A549 (cell line): ENCODE measurements at regions not wholly inside any gene's neighbourhood (a gene's known extent, or its start where the extent isn't known, plus 50 kb on each side); places are given as distances from the start of the nearest gene placed in this dataset.
A peak's percentile ranks its signal among the peaks of the same experiment; 100 is the strongest.

Experiments used
- ATAC-seq, 2 experiments: fragments of 200-7000 bp in 1 of 2; fragments of >200 bp in 1 of 2; cut with Nextera tagmentation in 1 of 2; cut with Tn5 transposase in 1 of 2; 3 replicates each; pipeline versions ENCODE4 v1.8.0 to v1.9.1; 2018 to 2020; ENCODE audit warnings: mild to moderate bottlenecking in 1 of 2, moderate library complexity in 1 of 2
- CTCF ChIA-PET: fragments of 300-600 bp; sonication (Branson Sonifier 250); formaldehyde crosslinking; extraction: SDS; loops from one replicate; lab custom pipeline; 2021; ENCODE audit warnings: antibody characterized with exemption, inconsistent platforms; lab: Yijun Ruan, JAX
- POLR2A ChIA-PET: fragments of 350-600 bp; formaldehyde crosslinking; extraction: SDS; loops from one replicate; lab custom pipeline; 2021; ENCODE audit warnings: antibody characterized with exemption, inconsistent platforms; lab: Yijun Ruan, JAX
- DNase-seq, 2 experiments: peaks; one replicate each; pipeline versions ENCODE4 v3.0.0 to v3.0.0-alpha.2; 2011 to 2016; ENCODE audit warnings: low read depth in 1 of 2, low spot score in 1 of 2
- FAIRE-seq: peaks from 2 replicates; lab custom pipeline; 2011; peaks lifted over from hg19 to GRCh38; lab: Jason Lieb, UNC
- H3K27ac ChIP-seq, 2 experiments: fragments of >200 bp; sonication (Bioruptor Twin); formaldehyde crosslinking; 3 replicates each; pipeline ENCODE4 v1.5.1; 2016 to 2017
- H3K4me1 ChIP-seq: fragments of >200 bp; sonication (Bioruptor Twin); formaldehyde crosslinking; 3 replicates; pipeline ENCODE4 v1.6.1; 2016
- H3K4me2 ChIP-seq: fragments of >200 bp; sonication (Bioruptor Twin); formaldehyde crosslinking; 3 replicates; pipeline ENCODE4 v1.6.1; 2016
- H3K4me3 ChIP-seq: fragments of >200 bp; sonication (Bioruptor Twin); formaldehyde crosslinking; 3 replicates; pipeline ENCODE4 v1.5.1; 2016
- H3K9me3 ChIP-seq: fragments of >200 bp; sonication (Bioruptor Twin); formaldehyde crosslinking; 3 replicates; pipeline ENCODE4 v1.6.1; 2016
- BHLHE40 ChIP-seq: IDR thresholded peaks from 2 replicates; pipeline ENCODE4 v1.6.1; 2012; ENCODE audit warnings: low read depth, low read length, inconsistent platforms
- CHD4 ChIP-seq: fragments of 200-600 bp; sonication (generic); IDR thresholded peaks from 2 replicates; pipeline ENCODE4 v1.6.1; 2016; ENCODE audit warnings: antibody characterized with exemption, mild to moderate bottlenecking, borderline replicate concordance
- EHF ChIP-seq: fragments of 250-450 bp; sonication (Bioruptor Pico); IDR thresholded peaks from 2 replicates; pipeline ENCODE4 v1.5.0; 2020; ENCODE audit warnings: mild to moderate bottlenecking
- EP300 ChIP-seq, 2 experiments: fragments of >200 bp; sonication (Bioruptor Twin); formaldehyde crosslinking; IDR thresholded peaks; 2 replicates in 1 of 2; 3 replicates in 1 of 2; pipeline ENCODE4 v1.6.1; 2016 to 2017
- ESRRA ChIP-seq: fragments of 150-350 bp; IDR thresholded peaks from 2 replicates; pipeline ENCODE4 v1.6.1; 2014; ENCODE audit warnings: mild to moderate bottlenecking, low read length, borderline replicate concordance
- FOXS1 ChIP-seq: fragments of 250-450 bp; sonication (Bioruptor Pico); IDR thresholded peaks from 2 replicates; pipeline ENCODE4 v1.5.0; 2020; ENCODE audit warnings: mild to moderate bottlenecking, moderate library complexity
- GATA3 ChIP-seq: IDR thresholded peaks from 2 replicates; pipeline ENCODE4 v1.6.1; 2012; ENCODE audit warnings: borderline replicate concordance
- HDAC2 ChIP-seq: fragments of 200-600 bp; sonication (generic); IDR thresholded peaks from 2 replicates; pipeline ENCODE4 v1.6.1; 2016
- HEYL ChIP-seq: fragments of 250-450 bp; sonication (Bioruptor Pico); IDR thresholded peaks from 2 replicates; pipeline ENCODE4 v1.8.0; 2021; ENCODE audit warnings: mild to moderate bottlenecking, moderate library complexity
- HOXB5 ChIP-seq: fragments of 250-450 bp; sonication (Bioruptor Pico); IDR thresholded peaks from 2 replicates; pipeline ENCODE4 v1.5.0; 2020; ENCODE audit warnings: mild to moderate bottlenecking, moderate library complexity
- MAZ ChIP-seq: fragments of 150-350 bp; IDR thresholded peaks from 2 replicates; pipeline ENCODE4 v1.6.1; 2014; ENCODE audit warnings: antibody characterized with exemption, low read depth, low read length, borderline replicate concordance
- NR3C1 ChIP-seq: fragments of >200 bp; sonication (Bioruptor Twin); formaldehyde crosslinking; IDR thresholded peaks from 3 replicates; pipeline ENCODE4 v1.6.1; 2017
- RAD21 ChIP-seq, 2 experiments: fragments of >200 bp in 1 of 2; sonication (Bioruptor Twin) in 1 of 2; formaldehyde crosslinking in 1 of 2; IDR thresholded peaks in 1 of 2; conservative IDR thresholded peaks in 1 of 2; 2 replicates in 1 of 2; 3 replicates in 1 of 2; pipeline ENCODE4 v1.6.1; 2012 to 2018; ENCODE audit warnings: inconsistent platforms in 1 of 2
- RARB ChIP-seq: fragments of 250-450 bp; sonication (Bioruptor Pico); IDR thresholded peaks from 2 replicates; pipeline ENCODE4 v1.8.0; 2021; ENCODE audit warnings: mild to moderate bottlenecking, moderate library complexity
- RCOR1 ChIP-seq: fragments of 150-350 bp; IDR thresholded peaks from 2 replicates; pipeline ENCODE4 v1.6.1; 2014; ENCODE audit warnings: antibody characterized with exemption, low read length, low read depth
- RFX5 ChIP-seq: fragments of 450-650 bp; IDR thresholded peaks from 2 replicates; pipeline ENCODE4 v1.7.1; 2014; ENCODE audit warnings: antibody characterized with exemption, mild to moderate bottlenecking, moderate library complexity
- ZFP36 ChIP-seq: fragments of 450-650 bp; IDR thresholded peaks from 2 replicates; pipeline ENCODE4 v1.6.1; 2014; ENCODE audit warnings: borderline replicate concordance; ENCODE audit not compliant: partially characterized antibody
- WGBS: methylation state at CpG from one replicate; pipeline ENCODE4 v1.1.6; 2017; ENCODE audit errors: missing lambda C conversion rate; 5-methylcytosine and 5-hydroxymethylcytosine counted together
- TF ChIP-seq, protein P1 (sequence below): fragments of >200 bp; sonication (Bioruptor Twin); formaldehyde crosslinking; IDR thresholded peaks from 2 replicates; pipeline ENCODE4 v1.6.1; 2016
- TF ChIP-seq, protein P2 (sequence below): IDR thresholded peaks from 2 replicates; pipeline ENCODE4 v1.6.1; 2012; ENCODE audit warnings: low read depth, borderline replicate concordance
- TF ChIP-seq, protein P3 (sequence below): fragments of >200 bp; sonication (Bioruptor Twin); formaldehyde crosslinking; IDR thresholded peaks from 3 replicates; pipeline ENCODE4 v1.5.1; 2016

DNA sequence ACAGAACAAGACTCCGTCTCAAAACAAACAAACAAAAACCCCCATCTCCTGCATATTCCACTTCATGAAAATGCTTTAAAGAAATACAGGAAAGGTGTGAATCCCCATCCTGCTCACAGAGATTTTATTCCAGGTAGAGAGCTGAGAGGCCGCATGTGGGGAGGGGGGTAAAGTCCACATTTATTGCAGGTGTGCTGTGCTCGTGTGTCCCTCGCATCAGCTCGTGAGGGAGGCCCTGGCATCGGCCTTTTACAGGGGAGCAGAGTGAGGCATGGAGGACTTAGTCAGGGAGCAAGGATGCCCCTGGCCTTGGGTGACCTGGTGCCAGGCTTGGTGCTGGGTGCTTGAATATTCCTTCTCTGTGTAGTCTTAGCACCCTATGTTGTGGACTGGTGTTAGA is 413.5 kb upstream of the C2CD4B start:
- CTCF ChIA-PET, result no interaction called here

DNA sequence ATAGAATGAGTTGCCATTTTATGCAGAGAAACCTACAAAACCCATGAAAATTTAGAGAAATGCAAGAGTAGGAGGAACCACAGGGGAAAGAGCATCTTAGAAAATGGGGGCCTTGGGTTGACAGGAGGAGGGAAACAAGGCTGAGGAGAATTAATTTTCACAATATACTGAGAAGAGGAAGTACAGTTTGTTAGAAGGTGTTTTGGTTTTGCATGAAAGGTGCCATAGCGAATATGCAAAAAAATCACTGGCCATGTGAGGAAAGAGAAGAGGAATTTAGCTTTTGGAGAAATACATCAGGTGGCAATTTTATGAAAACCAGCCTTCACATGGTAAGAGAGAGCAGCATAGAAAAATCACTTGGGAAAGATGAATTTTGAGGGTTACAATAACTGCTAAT is 413.9 kb upstream of the C2CD4B start:
- H3K9me3 ChIP-seq, result no peaks in the 10 kb centered on the region
- no peak overlapping the region for H3K4me3 ChIP-seq
- no peaks in the 10 kb centered on the region for H3K4me1 ChIP-seq
- no peak overlapping the region for H3K27ac ChIP-seq
- FAIRE-seq (no peak), DNase-seq (no peak), ATAC-seq (no peak)
- WGBS, result 91% methylated on average over 1 of the region's 1 CpG
- H3K4me2 ChIP-seq, result no peak overlapping the region
- CTCF ChIA-PET, result no interaction called here
- POLR2A ChIA-PET, result no interaction called here
- no peak for TF ChIP-seq BHLHE40
- no peak for TF ChIP-seq ESRRA
- TF ChIP-seq, all 56 proteins: peak for 0

More for the DNA sequence above, 413.5 kb upstream of the C2CD4B start:
- DNase-seq (no peak), FAIRE-seq (no peak), ATAC-seq (no peak)
- WGBS, result 85% methylated on average over 6 of the region's 6 CpGs
- no peak overlapping the region for H3K4me2 ChIP-seq
- TF ChIP-seq NR3C1 (no peak), EHF (CRISPR knock-in tag) (no peak), GATA3 (no peak), HEYL (no peak), RCOR1 (no peak), ZFP36 (no peak), RAD21 (conservative IDR thresholded peaks at IDR 0.05 in 1 of 2, IDR thresholded peaks at IDR 0.05 in 1 of 2) (no peak), HDAC2 (no peak), RFX5 (no peak), BHLHE40 (no peak), HOXB5 (CRISPR knock-in tag) (no peak), EP300 (IDR thresholded peaks at IDR 0.05) (no peak), FOXS1 (CRISPR knock-in tag) (no peak)
- TF ChIP-seq, protein P1, sequence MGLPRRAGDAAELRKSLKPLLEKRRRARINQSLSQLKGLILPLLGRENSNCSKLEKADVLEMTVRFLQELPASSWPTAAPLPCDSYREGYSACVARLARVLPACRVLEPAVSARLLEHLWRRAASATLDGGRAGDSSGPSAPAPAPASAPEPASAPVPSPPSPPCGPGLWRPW, result no peak
- TF ChIP-seq, protein P2, sequence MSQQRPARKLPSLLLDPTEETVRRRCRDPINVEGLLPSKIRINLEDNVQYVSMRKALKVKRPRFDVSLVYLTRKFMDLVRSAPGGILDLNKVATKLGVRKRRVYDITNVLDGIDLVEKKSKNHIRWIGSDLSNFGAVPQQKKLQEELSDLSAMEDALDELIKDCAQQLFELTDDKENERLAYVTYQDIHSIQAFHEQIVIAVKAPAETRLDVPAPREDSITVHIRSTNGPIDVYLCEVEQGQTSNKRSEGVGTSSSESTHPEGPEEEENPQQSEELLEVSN, result no peak
- TF ChIP-seq, protein P3, sequence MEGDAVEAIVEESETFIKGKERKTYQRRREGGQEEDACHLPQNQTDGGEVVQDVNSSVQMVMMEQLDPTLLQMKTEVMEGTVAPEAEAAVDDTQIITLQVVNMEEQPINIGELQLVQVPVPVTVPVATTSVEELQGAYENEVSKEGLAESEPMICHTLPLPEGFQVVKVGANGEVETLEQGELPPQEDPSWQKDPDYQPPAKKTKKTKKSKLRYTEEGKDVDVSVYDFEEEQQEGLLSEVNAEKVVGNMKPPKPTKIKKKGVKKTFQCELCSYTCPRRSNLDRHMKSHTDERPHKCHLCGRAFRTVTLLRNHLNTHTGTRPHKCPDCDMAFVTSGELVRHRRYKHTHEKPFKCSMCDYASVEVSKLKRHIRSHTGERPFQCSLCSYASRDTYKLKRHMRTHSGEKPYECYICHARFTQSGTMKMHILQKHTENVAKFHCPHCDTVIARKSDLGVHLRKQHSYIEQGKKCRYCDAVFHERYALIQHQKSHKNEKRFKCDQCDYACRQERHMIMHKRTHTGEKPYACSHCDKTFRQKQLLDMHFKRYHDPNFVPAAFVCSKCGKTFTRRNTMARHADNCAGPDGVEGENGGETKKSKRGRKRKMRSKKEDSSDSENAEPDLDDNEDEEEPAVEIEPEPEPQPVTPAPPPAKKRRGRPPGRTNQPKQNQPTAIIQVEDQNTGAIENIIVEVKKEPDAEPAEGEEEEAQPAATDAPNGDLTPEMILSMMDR, result no peak
- POLR2A ChIA-PET, result no interaction called here
- H3K4me3 ChIP-seq, result no peak overlapping the region
- H3K9me3 ChIP-seq, result no peaks in the 10 kb centered on the region
- no peak overlapping the region for H3K27ac ChIP-seq
- H3K4me1 ChIP-seq, result no peaks in the 10 kb centered on the region

DNA sequence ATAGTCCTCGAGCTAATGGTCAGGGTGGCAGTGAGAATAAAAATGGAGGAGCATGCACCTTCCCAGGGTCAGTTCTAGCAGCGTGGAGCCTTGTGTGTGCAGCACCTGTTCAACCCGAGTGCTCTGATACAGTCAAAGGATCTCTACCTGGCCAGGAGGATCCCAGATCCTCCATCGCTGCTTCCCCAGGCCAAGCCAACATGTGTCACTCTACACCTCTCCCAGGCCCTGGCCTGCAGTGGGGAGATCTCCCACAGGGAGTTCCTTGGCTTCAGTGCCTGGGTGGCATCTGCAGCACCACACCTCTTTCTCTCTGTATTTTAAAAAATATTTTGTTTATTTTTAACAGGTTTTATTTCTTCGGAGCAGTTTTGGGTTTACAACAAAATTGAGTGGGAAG is 414.8 kb upstream of the C2CD4B start:
- ATAC-seq (peak; percentile 50 to 57; a peak in 3 of 6 replicates), FAIRE-seq (no peak), DNase-seq (no peak)
- TF ChIP-seq MAZ, result no peak
- TF ChIP-seq FOXS1 (CRISPR knock-in tag), result no peak
- no peak for TF ChIP-seq CHD4
- TF ChIP-seq RARB (CRISPR knock-in tag), result no peak
- no peak overlapping the region for H3K4me3 ChIP-seq
- ChIA-PET POLR2A (no interaction called here), CTCF (no interaction called here)
- H3K4me2 ChIP-seq, result no peak overlapping the region
- no peak overlapping the region for H3K27ac ChIP-seq
- no peaks in the 10 kb centered on the region for H3K4me1 ChIP-seq
- H3K9me3 ChIP-seq, result no peaks in the 10 kb centered on the region
- 79% methylated on average over 5 of the region's 5 CpGs for WGBS
